HCT116 (cell line): ENCODE measurements at regions not wholly inside any gene's neighbourhood (a gene's known extent, or its start where the extent isn't known, plus 50 kb on each side); places are given as distances from the start of the nearest gene placed in this dataset.

Source experiments
- ATAC-seq: fragments of 200-7000 bp; cut with Tn5 transposase; 2 replicates; pipeline ENCODE4 v1.9.1; 2020; ENCODE audit warnings: mild to moderate bottlenecking, moderate library complexity
- BruUV-seq: library from RNA; stranded (reverse); fragments of 400-500 nt; replicated peaks from 2 replicates; lab custom pipeline; 2021; lab: Mats Ljungman, UMichigan
- CTCF ChIA-PET: fragments of 300-600 bp; sonication (Branson Sonifier 250); formaldehyde crosslinking; loops from one replicate; lab custom pipeline; 2021; ENCODE audit warnings: antibody characterized with exemption; lab: Charles Lee
- POLR2A ChIA-PET: fragments of 300-600, 350-600 bp; sonication (Branson Sonifier 250); formaldehyde crosslinking; loops from one replicate; lab custom pipeline; 2021; ENCODE audit warnings: antibody characterized with exemption; lab: Charles Lee
- RAD21 ChIA-PET, 2 experiments: fragments of 300-600 bp; sonication (Branson Sonifier 250); formaldehyde crosslinking; loops; one replicate each; lab custom pipeline; 2023; ENCODE audit warnings: low total read pairs in 2 of 2; ENCODE audit not compliant: uncharacterized antibody in 2 of 2, unreplicated experiment in 2 of 2, low non-redundant PET in 1 of 2; lab: Charles Lee
- DNase-seq: peaks from one replicate; pipeline ENCODE4 v3.0.0-alpha.2; 2010; ENCODE audit warnings: low read depth, low spot score
- H2AFZ ChIP-seq: fragments of 200-600 bp; shearing (Covaris generic), sonication (generic); 2 replicates; pipeline ENCODE4 v1.6.1; 2017; ENCODE audit warnings: low read depth, mixed run types, mixed read lengths, antibody characterized with exemption, low read length; ENCODE audit not compliant: poor library complexity, severe bottlenecking
- H3K27ac ChIP-seq: 2 replicates; pipeline ENCODE4 v1.5.1; 2012; ENCODE audit warnings: low read depth, low read length
- H3K27me3 ChIP-seq: fragments of 200-600 bp; sonication (generic); 2 replicates; pipeline ENCODE4 v1.6.1; 2016; ENCODE audit warnings: mixed run types, low read length, mixed read lengths; ENCODE audit not compliant: insufficient read depth
- H3K36me3 ChIP-seq, 2 experiments: fragments of 200-500 bp in 1 of 2; fragments of 200-600 bp in 1 of 2; sonication (Bioruptor generic) in 1 of 2; sonication (generic) in 1 of 2; 2 replicates each; pipeline versions ENCODE4 v1.5.1 to v1.6.1; 2014 to 2016; ENCODE audit warnings: low read length in 2 of 2, inconsistent platforms in 1 of 2, mixed read lengths in 1 of 2, mixed run types in 1 of 2; ENCODE audit not compliant: insufficient read depth in 2 of 2, control insufficient read depth in 1 of 2
- H3K4me1 ChIP-seq, 2 experiments: fragments of 200-600 bp in 1 of 2; sonication (generic) in 1 of 2; 2 replicates each; pipeline versions ENCODE4 v1.5.1 to v1.6.1; 2012 to 2017; ENCODE audit warnings: low read length in 2 of 2, inconsistent platforms in 1 of 2, mild to moderate bottlenecking in 1 of 2, mixed read lengths in 1 of 2, mixed run types in 1 of 2, moderate library complexity in 1 of 2; ENCODE audit not compliant: insufficient read depth in 2 of 2, control insufficient read depth in 1 of 2
- H3K4me2 ChIP-seq: fragments of 200-600 bp; sonication (generic); 2 replicates; pipeline ENCODE4 v1.6.1; 2017; ENCODE audit warnings: mixed run types, low read length, mixed read lengths
- H3K4me3 ChIP-seq, 2 experiments: fragments of 200-600 bp in 1 of 2; sonication (generic) in 1 of 2; replicated peaks in 1 of 2; 2 replicates each; pipeline ENCODE4 v1.5.1; 2011 to 2016; ENCODE audit warnings: low read length in 2 of 2, control low read depth in 1 of 2, low read depth in 1 of 2, mild to moderate bottlenecking in 1 of 2, mixed read lengths in 1 of 2, mixed run types in 1 of 2
- H3K79me2 ChIP-seq: fragments of 200-600 bp; sonication (generic); 2 replicates; pipeline ENCODE4 v1.6.1; 2017; ENCODE audit warnings: mild to moderate bottlenecking, mixed run types, low read length, moderate library complexity, mixed read lengths; ENCODE audit not compliant: insufficient read depth
- H3K9ac ChIP-seq: fragments of 200-600 bp; sonication (generic); 2 replicates; pipeline ENCODE4 v1.6.1; 2016; ENCODE audit warnings: low read length, mixed read lengths
- H3K9me2 ChIP-seq: fragments of 200-600 bp; sonication (generic), shearing (Covaris generic); 2 replicates; pipeline ENCODE4 v1.6.1; 2017; ENCODE audit warnings: mixed run types, mild to moderate bottlenecking, moderate library complexity; ENCODE audit not compliant: insufficient read depth
- H3K9me3 ChIP-seq, 2 experiments: fragments of 200-500 bp in 1 of 2; fragments of 200-600 bp in 1 of 2; sonication (Bioruptor generic) in 1 of 2; sonication (generic) in 1 of 2; 2 replicates each; pipeline ENCODE4 v1.6.1; 2014 to 2017; ENCODE audit warnings: low read length in 2 of 2, mixed read lengths in 2 of 2, inconsistent platforms in 1 of 2, low read depth in 1 of 2, mild to moderate bottlenecking in 1 of 2, mixed run types in 1 of 2, moderate library complexity in 1 of 2; ENCODE audit not compliant: control insufficient read depth in 1 of 2, insufficient read depth in 1 of 2
- H4K20me1 ChIP-seq: fragments of 200-600 bp; sonication (generic), shearing (Covaris generic); 2 replicates; pipeline ENCODE4 v1.6.1; 2017; ENCODE audit warnings: mixed run types, mild to moderate bottlenecking, moderate library complexity; ENCODE audit not compliant: insufficient read depth
- CBX3 ChIP-seq: IDR thresholded peaks from 2 replicates; pipeline ENCODE4 v1.6.1; 2012; ENCODE audit warnings: low read depth
- ELF1 ChIP-seq: IDR thresholded peaks from 2 replicates; pipeline ENCODE4 v1.6.1; 2012; ENCODE audit warnings: low read depth, borderline replicate concordance
- EZH2phosphoT487 ChIP-seq: fragments of 200-600 bp; IDR thresholded peaks from 2 replicates; pipeline ENCODE4 v1.6.1; 2018; ENCODE audit warnings: antibody characterized with exemption, borderline replicate concordance
- FOSL1 ChIP-seq: IDR thresholded peaks from 2 replicates; pipeline ENCODE4 v1.6.1; 2012; ENCODE audit warnings: low read depth
- JUND ChIP-seq: IDR thresholded peaks from 2 replicates; pipeline ENCODE4 v1.6.1; 2012
- POLR2AphosphoS5 ChIP-seq: IDR thresholded peaks from 2 replicates; pipeline ENCODE4 v1.6.1; 2011; ENCODE audit warnings: mild to moderate bottlenecking, low read depth, low read length, moderate library complexity
- RAD21 ChIP-seq: IDR thresholded peaks from 2 replicates; pipeline ENCODE4 v1.6.1; 2012; ENCODE audit warnings: low read depth, mild to moderate bottlenecking
- YY1 ChIP-seq: IDR thresholded peaks from 2 replicates; pipeline ENCODE4 v1.6.1; 2011; ENCODE audit warnings: low read length, low read depth, moderate library complexity, mild to moderate bottlenecking; ENCODE audit not compliant: insufficient replicate concordance; ENCODE audit errors: extremely low read depth
- intact Hi-C: fragments of 100-400 bp; cut with micrococcal nuclease; formaldehyde crosslinking; loops from 2 replicates; pipeline ENCODE4 v1.10.0; 2022
- TF ChIP-seq, protein P1 (sequence below): IDR thresholded peaks from 2 replicates; pipeline ENCODE4 v1.6.1; 2011; ENCODE audit warnings: mild to moderate bottlenecking, low read length, moderate library complexity; ENCODE audit not compliant: insufficient replicate concordance; ENCODE audit errors: extremely low read depth
- TF ChIP-seq, protein P2 (sequence below): IDR thresholded peaks from 2 replicates; pipeline ENCODE4 v1.6.1; 2012

GRCh38 chr3:99119385-99119784 lies 217.9 kb upstream of the DCBLD2 start:
- Histone ChIP-seq H3K4me2 (no peak overlapping the region), H3K9me2 (no peaks in the 10 kb centered on the region), H3K79me2 (no peaks in the 10 kb centered on the region), H3K4me3 (no peak overlapping the region), H3K27ac (no peak overlapping the region), H2AFZ (no peak overlapping the region), H3K9me3 (no peaks in the 10 kb centered on the region), H3K36me3 (no peaks in the 10 kb centered on the region), H3K27me3 (no peaks in the 10 kb centered on the region), H3K9ac (no peak overlapping the region), H3K4me1 (no peaks in the 10 kb centered on the region), H4K20me1 (no peaks in the 10 kb centered on the region)
- no peak for DNase-seq
- POLR2A ChIA-PET = no interaction called here
- intact Hi-C loops = loop anchor here (10.0 kb wide), 1 partner anchor 415 kb away; no protein-coding TSS in a partner anchor
- RAD21 ChIA-PET = no interaction called here
- CTCF ChIA-PET = no interaction called here
- no TSS peak for BruUV-seq
- ATAC-seq = no peak
- TF ChIP-seq ELF1 (no peak), EZH2phosphoT487 (no peak), POLR2AphosphoS5 (no peak), YY1 (no peak), JUND (no peak), CBX3 (no peak), RAD21 (no peak), FOSL1 (no peak)
- TF ChIP-seq, protein P1, sequence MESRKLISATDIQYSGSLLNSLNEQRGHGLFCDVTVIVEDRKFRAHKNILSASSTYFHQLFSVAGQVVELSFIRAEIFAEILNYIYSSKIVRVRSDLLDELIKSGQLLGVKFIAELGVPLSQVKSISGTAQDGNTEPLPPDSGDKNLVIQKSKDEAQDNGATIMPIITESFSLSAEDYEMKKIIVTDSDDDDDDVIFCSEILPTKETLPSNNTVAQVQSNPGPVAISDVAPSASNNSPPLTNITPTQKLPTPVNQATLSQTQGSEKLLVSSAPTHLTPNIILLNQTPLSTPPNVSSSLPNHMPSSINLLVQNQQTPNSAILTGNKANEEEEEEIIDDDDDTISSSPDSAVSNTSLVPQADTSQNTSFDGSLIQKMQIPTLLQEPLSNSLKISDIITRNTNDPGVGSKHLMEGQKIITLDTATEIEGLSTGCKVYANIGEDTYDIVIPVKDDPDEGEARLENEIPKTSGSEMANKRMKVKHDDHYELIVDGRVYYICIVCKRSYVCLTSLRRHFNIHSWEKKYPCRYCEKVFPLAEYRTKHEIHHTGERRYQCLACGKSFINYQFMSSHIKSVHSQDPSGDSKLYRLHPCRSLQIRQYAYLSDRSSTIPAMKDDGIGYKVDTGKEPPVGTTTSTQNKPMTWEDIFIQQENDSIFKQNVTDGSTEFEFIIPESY = no peak
- TF ChIP-seq, protein P2, sequence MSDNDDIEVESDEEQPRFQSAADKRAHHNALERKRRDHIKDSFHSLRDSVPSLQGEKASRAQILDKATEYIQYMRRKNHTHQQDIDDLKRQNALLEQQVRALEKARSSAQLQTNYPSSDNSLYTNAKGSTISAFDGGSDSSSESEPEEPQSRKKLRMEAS = no peak
